Mesendoderm (in vitro differentiated cells): ENCODE measurements at regions not wholly inside any gene's neighbourhood (a gene's known extent, or its start where the extent isn't known, plus 50 kb on each side); places are given as distances from the start of the nearest gene placed in this dataset.
"Not testable (repeated sequence)": the region's sequence is repeated elsewhere in the genome, so short reads cannot be mapped to it uniquely, and the experiment has no call there.

Source experiments
- DNase-seq: peaks from one replicate; pipeline ENCODE4 v3.0.0; 2013
- H2AK5ac ChIP-seq: 2 replicates; pipeline ENCODE4 v1.6.1; 2013; ENCODE audit warnings: low read length, inconsistent platforms
- H2BK120ac ChIP-seq: 2 replicates; pipeline ENCODE4 v1.6.1; 2013; ENCODE audit warnings: low read depth, mild to moderate bottlenecking, low read length, moderate library complexity, mixed read lengths
- H2BK15ac ChIP-seq: replicated peaks from 2 replicates; pipeline ENCODE4 v1.6.1; 2013; ENCODE audit warnings: low read depth, mild to moderate bottlenecking, moderate library complexity
- H2BK5ac ChIP-seq: 2 replicates; pipeline ENCODE4 v1.6.1; 2013; ENCODE audit warnings: low read length, inconsistent platforms
- H3K18ac ChIP-seq: 2 replicates; pipeline ENCODE4 v1.6.1; 2013; ENCODE audit warnings: mild to moderate bottlenecking, low read length, mixed read lengths
- H3K23ac ChIP-seq: one replicate; pipeline ENCODE4 v1.6.1; 2013; ENCODE audit warnings: low read length
- H3K27ac ChIP-seq: 2 replicates; pipeline ENCODE4 v1.5.1; 2013; ENCODE audit warnings: low read depth, mild to moderate bottlenecking, inconsistent platforms, low read length, moderate library complexity
- H3K27me3 ChIP-seq: 2 replicates; pipeline ENCODE4 v1.6.1; 2013; ENCODE audit warnings: low read length, control low read depth, mild to moderate bottlenecking, inconsistent platforms; ENCODE audit not compliant: insufficient read depth, poor library complexity
- H3K36me3 ChIP-seq: 2 replicates; pipeline ENCODE4 v1.6.1; 2013; ENCODE audit warnings: low read length, inconsistent platforms; ENCODE audit not compliant: control insufficient read depth, insufficient read depth
- H3K4ac ChIP-seq: one replicate; pipeline ENCODE4 v1.6.1; 2013; ENCODE audit warnings: low read depth, mild to moderate bottlenecking, low read length, moderate library complexity
- H3K4me1 ChIP-seq: 2 replicates; pipeline ENCODE4 v1.6.1; 2013; ENCODE audit warnings: low read depth, low read length, inconsistent platforms; ENCODE audit not compliant: control insufficient read depth
- H3K4me2 ChIP-seq: 2 replicates; pipeline ENCODE4 v1.6.1; 2013; ENCODE audit warnings: low read length
- H3K4me3 ChIP-seq: 2 replicates; pipeline ENCODE4 v1.5.1; 2013; ENCODE audit warnings: mild to moderate bottlenecking, low read length
- H3K56ac ChIP-seq: one replicate; pipeline ENCODE4 v1.6.1; 2013; ENCODE audit warnings: low read length
- H3K79me1 ChIP-seq: 2 replicates; pipeline ENCODE4 v1.6.1; 2013; ENCODE audit warnings: low read length, inconsistent platforms
- H3K79me2 ChIP-seq: 2 replicates; pipeline ENCODE4 v1.6.1; 2013; ENCODE audit warnings: mild to moderate bottlenecking, low read length; ENCODE audit not compliant: control insufficient read depth, insufficient read depth
- H3K9ac ChIP-seq: 2 replicates; pipeline ENCODE4 v1.6.1; 2013; ENCODE audit warnings: low read length, inconsistent platforms
- H4K5ac ChIP-seq: one replicate; pipeline ENCODE4 v1.6.1; 2013; ENCODE audit warnings: low read length
- H4K8ac ChIP-seq: one replicate; pipeline ENCODE4 v1.6.1; 2013; ENCODE audit warnings: low read depth, mild to moderate bottlenecking, control low read depth, low read length, moderate library complexity
- WGBS: extraction: QIAGEN DNeasy Blood & Tissue Kit; methylation state at CpG from one replicate; pipeline ENCODE4 v1.1.7; 2013; ENCODE audit warnings: low lambda C conversion rate, missing lambda C conversion rate; ENCODE audit not compliant: insufficient coverage; ENCODE audit errors: extremely low coverage; 5-methylcytosine and 5-hydroxymethylcytosine counted together

- not testable (repeated sequence) for H2AK5ac ChIP-seq, H3K4me2 ChIP-seq, H4K5ac ChIP-seq, H2BK120ac ChIP-seq, H3K23ac ChIP-seq, DNase-seq, H3K4me3 ChIP-seq, H3K27ac ChIP-seq, H3K9ac ChIP-seq, H3K56ac ChIP-seq, H3K4me1 ChIP-seq, H2BK5ac ChIP-seq, H2BK15ac ChIP-seq, H3K27me3 ChIP-seq, H3K4ac ChIP-seq, H4K8ac ChIP-seq, H3K18ac ChIP-seq, H3K79me1 ChIP-seq, H3K36me3 ChIP-seq, H3K79me2 ChIP-seq
- WGBS, result no CpG with 5 or more reads among the region's 4 CpGs
These were observed 168.1 kb downstream of the DDX1 start for GRCh38 chr2:15759791-15760190.

- H3K4me3 ChIP-seq, result no peak overlapping the region
- no peaks in the 10 kb centered on the region for H3K27me3 ChIP-seq
- no CpG with 5 or more reads among the region's 7 CpGs for WGBS
- H3K79me2 ChIP-seq, result no peaks in the 10 kb centered on the region
- H3K9ac ChIP-seq, result no peak overlapping the region
- H3K4me2 ChIP-seq, result no peak overlapping the region
- no peak overlapping the region for H2AK5ac ChIP-seq
- H3K4ac ChIP-seq, result no peak overlapping the region
- no peaks in the 10 kb centered on the region for H3K4me1 ChIP-seq
- H2BK5ac ChIP-seq, result no peak overlapping the region
- H4K5ac ChIP-seq, result no peak overlapping the region
- no peaks in the 10 kb centered on the region for H3K36me3 ChIP-seq
- H4K8ac ChIP-seq, result no peak overlapping the region
- H2BK15ac ChIP-seq, result no peak overlapping the region
- no peaks in the 10 kb centered on the region for H3K79me1 ChIP-seq
- no peak overlapping the region for H3K27ac ChIP-seq
- no peak overlapping the region for H2BK120ac ChIP-seq
- H3K18ac ChIP-seq, result no peak overlapping the region
- no peak overlapping the region for H3K56ac ChIP-seq
- H3K23ac ChIP-seq, result no peak overlapping the region
- no peak for DNase-seq
These were observed 168.7 kb downstream of the DDX1 start for GRCh38 chr2:15760232-15760910.

GRCh38 chr2:15761056-15761455 lies 169.4 kb downstream of the DDX1 start:
- no CpG with 5 or more reads among the region's 6 CpGs for WGBS
- Histone ChIP-seq H3K27me3 (no peaks in the 10 kb centered on the region), H3K4me1 (no peaks in the 10 kb centered on the region), H3K79me1 (no peaks in the 10 kb centered on the region), H2AK5ac (no peak overlapping the region), H3K79me2 (no peaks in the 10 kb centered on the region), H3K9ac (no peak overlapping the region), H3K4me3 (no peak overlapping the region), H2BK5ac (no peak overlapping the region), H2BK120ac (no peak overlapping the region), H4K5ac (no peak overlapping the region), H3K18ac (no peak overlapping the region), H3K23ac (no peak overlapping the region), H2BK15ac (no peak overlapping the region), H3K36me3 (no peaks in the 10 kb centered on the region), H3K27ac (no peak overlapping the region), H4K8ac (no peak overlapping the region), H3K4me2 (no peak overlapping the region), H3K4ac (no peak overlapping the region), H3K56ac (no peak overlapping the region)
- no peak for DNase-seq

- Histone ChIP-seq H3K36me3 (no peaks in the 10 kb centered on the region), H3K4ac (no peak overlapping the region), H3K9ac (no peak overlapping the region), H2BK120ac (no peak overlapping the region), H4K8ac (no peak overlapping the region), H3K4me2 (no peak overlapping the region), H2BK5ac (no peak overlapping the region), H3K23ac (no peak overlapping the region), H3K27me3 (no peaks in the 10 kb centered on the region), H3K79me1 (no peaks in the 10 kb centered on the region), H4K5ac (no peak overlapping the region), H3K18ac (no peak overlapping the region), H3K79me2 (no peaks in the 10 kb centered on the region), H3K4me1 (no peaks in the 10 kb centered on the region), H2AK5ac (no peak overlapping the region), H3K27ac (no peak overlapping the region), H3K56ac (no peak overlapping the region), H3K4me3 (no peak overlapping the region), H2BK15ac (no peak overlapping the region)
- no CpG with 5 or more reads among the region's 3 CpGs for WGBS
- DNase-seq, result no peak
These were observed 170.2 kb downstream of the DDX1 start for GRCh38 chr2:15761910-15762309.

- Histone ChIP-seq H3K27me3 (no peaks in the 10 kb centered on the region), H2BK120ac (no peak overlapping the region)
These were observed 170.8 kb downstream of the DDX1 start for GRCh38 chr2:15762449-15762848.

More at GRCh38 chr2:15762449-15762848, 170.8 kb downstream of the DDX1 start:
- no peaks in the 10 kb centered on the region for H3K79me1 ChIP-seq
- no peaks in the 10 kb centered on the region for H3K4me1 ChIP-seq
- H3K18ac ChIP-seq, result no peak overlapping the region
- no CpG with 5 or more reads among the region's 3 CpGs for WGBS
- no peaks in the 10 kb centered on the region for H3K79me2 ChIP-seq
- H4K8ac ChIP-seq, result no peak overlapping the region
- no peak overlapping the region for H3K23ac ChIP-seq
- no peak overlapping the region for H3K27ac ChIP-seq
- H3K4me2 ChIP-seq, result no peak overlapping the region
- no peak overlapping the region for H3K9ac ChIP-seq
- no peak overlapping the region for H2AK5ac ChIP-seq
- no peak overlapping the region for H3K4me3 ChIP-seq
- DNase-seq, result no peak
- H2BK15ac ChIP-seq, result no peak overlapping the region
- no peak overlapping the region for H4K5ac ChIP-seq
- no peak overlapping the region for H3K56ac ChIP-seq
- no peak overlapping the region for H2BK5ac ChIP-seq
- H3K36me3 ChIP-seq, result no peaks in the 10 kb centered on the region
- no peak overlapping the region for H3K4ac ChIP-seq
